Left renal pelvis (tissue), 4 donors: ENCODE measurements at regions not wholly inside any gene's neighbourhood (a gene's known extent, or its start where the extent isn't known, plus 50 kb on each side); places are given as distances from the start of the nearest gene placed in this dataset.
"Not testable (repeated sequence)": the region's sequence is repeated elsewhere in the genome, so short reads cannot be mapped to it uniquely, and the experiment has no call there.

Experiments used
- DNase-seq, 4 donors: peaks; one replicate each; pipeline ENCODE4 v3.0.0-alpha.2; 2013; ENCODE audit warnings: low read depth in 4 of 4, low spot score in 3 of 4

DNA sequence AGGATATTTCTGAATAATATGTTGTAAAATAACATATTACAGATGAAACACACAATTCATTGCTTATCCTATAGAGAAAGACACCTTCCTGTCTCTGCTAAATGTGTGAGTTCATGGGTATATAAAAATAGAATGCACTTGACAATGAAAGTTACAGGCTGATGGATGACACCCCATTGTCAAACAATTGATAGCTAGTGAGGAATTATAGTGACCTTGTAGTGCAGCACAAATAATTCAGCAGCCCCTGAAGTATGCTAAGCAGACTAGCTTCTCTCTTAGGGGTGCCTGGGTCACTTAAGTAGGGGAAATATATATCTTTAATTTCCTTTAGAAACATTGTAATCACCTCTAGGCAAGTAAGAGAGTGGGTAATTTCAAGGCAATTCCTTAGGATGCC, 826.2 kb downstream of the CDH8 start:
- no peak for DNase-seq

DNA sequence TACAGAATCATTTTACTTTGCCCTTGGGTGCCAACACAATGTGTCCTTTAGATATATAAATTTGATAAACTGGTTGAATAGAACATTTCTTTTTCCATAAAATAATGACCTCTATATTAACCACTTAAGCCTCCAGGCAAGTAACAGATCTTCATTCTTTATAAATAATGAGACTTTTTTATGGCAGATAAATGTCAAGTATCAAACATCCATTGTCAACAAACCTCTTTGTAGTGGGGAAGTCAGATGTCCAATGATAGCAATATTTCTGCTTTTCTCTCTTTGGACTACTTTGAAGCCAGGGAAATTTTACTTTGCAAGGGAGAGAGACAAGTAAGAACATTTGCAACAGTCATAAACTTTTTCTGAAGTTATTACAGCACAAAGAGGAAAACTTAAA, 841.2 kb downstream of the CDH8 start:
- no peak for DNase-seq

DNA sequence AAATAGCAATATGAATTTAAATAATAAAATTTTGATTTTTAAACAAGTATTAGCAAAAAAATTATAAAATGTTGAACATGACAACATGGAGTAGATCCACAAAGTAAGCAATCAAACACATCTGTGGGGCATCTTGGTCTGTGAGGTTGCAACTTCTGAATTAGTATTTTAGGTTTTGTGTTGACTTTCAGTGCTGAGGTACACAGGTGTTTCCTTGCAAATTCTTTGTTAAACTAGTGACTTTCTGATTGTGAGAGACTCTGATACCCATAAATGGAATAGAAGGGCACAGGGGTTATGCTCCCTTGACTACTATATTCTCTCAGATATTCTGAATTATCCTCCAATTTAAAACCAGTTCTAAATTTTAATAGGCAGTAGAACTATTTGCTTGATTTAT, 841.7 kb downstream of the CDH8 start:
- DNase-seq = no peak

DNA sequence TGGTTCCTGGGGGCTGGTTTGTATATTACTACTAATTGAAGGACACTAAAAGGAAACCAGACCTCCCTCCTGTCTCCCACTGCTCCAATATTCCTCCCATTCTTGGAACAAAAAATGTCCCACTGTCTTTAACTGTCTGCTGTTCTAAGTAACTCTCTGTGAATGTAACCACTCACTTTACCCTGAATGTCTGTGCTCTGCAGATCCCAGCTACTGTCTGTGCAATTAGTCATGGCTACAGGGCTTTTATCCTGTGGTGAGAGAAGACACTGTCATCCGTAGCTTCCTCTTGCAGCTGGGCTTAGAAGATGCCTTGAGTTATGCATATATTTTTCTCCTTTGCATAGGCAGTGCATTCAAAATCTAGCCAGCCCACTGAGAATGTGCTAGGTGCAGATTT, 853.8 kb downstream of the CDH8 start:
- no peak for DNase-seq

DNA sequence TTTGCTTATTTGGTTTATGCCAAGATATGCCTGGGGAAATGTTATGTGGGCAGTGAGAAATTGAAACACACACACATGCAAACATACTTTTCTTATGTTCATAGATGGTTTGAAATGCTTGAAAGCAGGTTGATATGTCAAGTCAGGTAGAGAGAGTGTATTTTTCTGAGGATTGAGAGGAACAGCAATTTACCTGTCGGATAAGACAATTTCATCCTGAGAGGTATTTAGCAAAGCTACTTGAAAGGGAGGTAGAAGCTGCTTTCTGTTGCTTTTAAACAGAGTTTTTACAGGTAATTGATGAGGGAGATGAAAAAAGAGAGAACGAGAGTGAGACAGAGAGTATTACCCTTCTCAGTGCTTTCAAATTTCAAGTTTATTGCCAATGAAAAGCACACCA, 854.3 kb downstream of the CDH8 start:
- no peak for DNase-seq

DNA sequence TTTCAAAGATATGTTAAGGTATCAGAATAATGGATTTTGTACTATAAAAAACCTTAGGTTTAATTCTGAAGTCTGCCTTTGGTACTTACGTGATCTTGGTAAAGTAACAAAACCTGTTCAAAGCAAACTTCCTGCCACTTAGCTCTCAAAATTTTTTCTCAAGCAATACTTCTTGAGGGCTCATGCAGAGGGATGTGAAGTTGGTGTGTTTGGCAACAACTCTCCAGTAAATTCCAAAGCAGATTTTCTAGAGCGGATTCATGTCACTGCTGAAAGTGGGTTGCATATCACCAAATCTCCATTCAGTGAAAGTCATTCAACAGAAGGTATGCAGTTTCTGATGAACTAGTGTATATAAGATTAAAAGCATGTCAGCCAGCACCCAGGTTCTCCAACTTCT, 856.7 kb downstream of the CDH8 start:
- DNase-seq = no peak

DNA sequence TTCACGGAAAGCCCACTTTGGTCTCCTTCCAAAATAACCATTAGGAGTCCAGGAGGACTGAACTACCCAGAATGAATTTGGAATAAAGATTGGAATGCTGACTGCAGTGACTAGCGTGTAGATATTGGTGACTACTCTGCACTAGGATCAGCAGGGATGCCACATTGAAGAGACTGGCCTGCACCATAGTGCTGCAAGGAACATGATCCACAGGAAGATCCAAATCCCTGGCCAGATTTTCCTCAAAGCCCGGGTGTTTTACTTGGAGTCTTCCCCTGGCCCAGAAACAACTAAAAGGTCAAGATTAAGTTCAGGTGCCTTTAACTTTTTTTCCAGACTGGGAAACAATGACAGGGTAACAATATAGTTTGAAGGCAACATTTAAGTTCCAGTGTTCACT, 870.4 kb downstream of the CDH8 start:
- no peak for DNase-seq

DNA sequence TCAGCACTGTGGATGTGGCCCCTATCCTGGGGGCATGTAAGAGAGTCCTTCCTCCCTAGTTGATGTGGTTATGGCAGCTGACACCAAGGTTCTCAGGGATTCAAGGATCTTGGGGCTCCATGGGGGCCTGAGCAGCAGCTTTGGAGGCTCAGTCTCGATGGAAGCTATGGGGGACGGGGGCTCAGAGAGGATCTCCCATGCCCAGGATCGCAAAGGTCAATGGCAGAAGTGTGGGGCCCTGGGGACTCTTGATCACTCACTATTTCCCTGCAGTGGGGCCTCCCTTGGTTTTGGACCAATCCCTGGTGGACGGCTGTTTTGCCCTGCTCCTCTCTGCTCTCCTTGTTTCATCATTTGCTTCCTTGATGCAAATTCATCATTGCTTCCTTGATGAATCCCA, 885.9 kb downstream of the CDH8 start:
- DNase-seq = no peak

DNA sequence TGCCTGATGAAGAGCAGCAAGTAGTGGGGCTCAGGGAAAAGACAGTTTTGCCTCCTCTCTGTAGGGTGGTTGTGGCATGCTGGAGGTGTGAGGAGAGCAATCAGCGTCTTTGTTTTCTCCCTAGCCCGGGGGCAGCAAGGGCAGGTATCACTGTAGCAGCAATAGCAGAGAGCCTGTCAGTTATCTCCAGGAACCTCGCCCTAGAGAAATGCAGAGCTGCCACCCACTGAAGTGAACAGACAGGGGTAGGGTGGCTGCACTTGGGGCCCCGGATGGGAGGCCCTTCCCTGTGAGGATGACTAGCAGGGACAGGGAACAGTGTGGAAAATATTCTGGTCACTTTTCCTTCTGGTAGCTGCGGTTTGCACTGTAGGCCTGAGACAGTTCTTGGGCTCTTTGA, 886.5 kb downstream of the CDH8 start:
- no peak for DNase-seq

DNA sequence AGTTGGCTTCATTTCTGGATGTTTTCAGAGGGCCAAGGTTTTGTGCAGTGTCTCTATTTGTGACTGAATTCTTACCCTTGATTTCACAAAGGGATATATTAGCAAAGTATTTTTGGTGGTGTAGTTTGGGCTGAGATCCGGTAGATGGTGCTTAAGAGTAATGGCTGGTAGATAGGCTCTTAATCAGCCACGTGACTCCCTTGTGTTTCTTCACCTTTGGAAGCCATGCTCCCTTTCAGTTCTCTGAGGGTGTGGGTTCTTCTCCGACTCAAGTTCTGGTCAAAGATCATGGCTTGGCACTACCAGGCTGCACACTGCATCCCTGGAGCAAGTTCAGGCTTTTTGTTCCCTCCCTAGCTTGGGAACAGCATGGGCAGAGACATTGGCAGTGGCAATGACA, 887.3 kb downstream of the CDH8 start:
- DNase-seq = no peak

DNA sequence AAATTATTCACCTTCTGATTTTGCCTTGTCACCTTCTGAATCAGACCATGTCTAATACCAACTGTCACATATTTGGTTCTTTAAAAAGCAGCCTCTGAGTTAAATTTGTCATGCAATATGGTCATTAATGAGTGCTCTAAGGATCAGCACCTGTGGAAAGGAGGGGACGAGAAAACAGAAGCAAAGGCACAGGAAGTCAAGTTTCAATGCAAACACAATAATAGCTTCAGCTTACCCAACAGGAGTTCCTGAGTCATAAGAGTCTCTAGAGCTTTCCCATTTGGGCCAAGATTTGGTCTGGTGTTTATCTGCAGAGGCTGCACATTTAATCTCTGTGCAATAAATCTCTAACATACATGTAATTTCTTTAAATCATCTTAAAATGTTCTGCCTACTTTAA, 889.8 kb downstream of the CDH8 start:
- no peak for DNase-seq

DNA sequence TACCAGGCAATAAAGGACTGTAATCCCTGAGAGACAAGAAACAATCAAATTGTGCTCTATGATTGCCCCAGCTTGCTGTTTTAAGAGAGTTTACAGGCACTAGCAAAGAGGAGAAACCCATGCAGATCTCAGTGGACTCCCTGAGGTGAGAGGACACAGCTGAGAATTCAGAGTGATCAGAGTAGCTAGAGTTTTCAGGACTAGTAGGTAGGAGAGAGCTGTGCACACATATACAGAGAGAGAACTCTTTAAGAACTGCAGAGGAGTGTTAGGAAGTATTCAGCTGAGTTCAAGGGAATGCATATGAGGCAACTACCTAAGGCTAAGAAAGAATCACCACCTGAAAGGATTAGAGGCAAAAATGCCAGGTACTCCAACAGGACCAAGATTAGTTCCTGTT, 904.8 kb downstream of the CDH8 start:
- DNase-seq = no peak

DNA sequence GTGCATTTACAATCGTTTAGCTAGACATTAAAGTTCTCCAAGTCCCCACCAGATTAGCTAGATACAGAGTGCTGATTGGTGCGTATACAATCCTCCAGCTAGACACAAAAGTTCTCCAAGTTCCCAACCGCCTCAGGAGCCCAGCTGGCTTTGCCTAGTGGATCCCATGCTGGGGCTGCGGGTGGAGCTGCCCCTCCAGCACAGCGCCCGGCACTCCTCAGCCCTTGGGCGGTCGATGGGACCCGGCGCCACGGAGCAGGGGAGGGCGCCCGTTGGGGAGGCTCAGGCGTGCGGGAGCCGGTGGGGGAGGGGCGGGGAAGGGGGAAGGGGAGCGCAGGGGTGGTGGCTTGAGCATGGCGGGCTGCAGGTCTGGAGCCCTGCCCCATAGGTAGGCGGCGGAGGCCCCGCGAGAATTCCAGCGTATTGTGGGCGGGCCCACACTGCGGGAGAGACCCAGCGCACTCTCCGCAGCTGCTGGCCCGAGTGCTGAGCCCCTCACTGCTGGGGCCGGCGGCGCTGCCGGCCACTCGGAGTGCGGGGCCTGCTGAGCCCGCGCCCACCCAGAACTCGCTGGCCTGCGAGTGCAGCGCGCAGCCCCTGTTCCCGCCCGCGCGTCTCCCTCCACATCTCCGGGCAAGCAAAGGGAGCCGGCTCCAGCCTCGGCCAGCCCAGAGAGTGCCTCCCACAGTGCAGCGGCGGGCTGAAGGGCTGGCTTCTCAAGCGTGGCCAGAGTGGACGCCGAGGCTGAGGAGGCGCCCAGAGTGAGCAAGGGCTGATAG, 907.5 kb downstream of the CDH8 start:
- no peak for DNase-seq

DNA sequence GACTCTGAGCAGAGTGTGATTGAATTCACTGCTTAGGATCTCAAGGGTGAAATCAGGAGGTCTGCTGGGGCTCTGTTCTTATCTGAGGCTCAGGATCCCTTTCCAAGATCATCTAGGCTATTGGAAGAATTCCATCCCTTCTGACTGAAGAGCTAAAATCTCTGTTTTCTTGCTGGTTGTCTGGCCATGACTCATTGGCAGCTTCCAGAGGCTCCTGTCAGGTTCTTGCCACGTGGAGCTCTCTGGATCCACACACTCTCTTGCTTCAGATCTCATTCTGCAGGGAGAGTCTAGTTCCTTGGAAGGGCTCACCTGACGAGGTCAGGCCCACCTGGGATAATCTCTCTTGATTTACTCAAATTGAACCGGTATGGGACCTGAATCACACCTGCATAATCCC, 930.7 kb downstream of the CDH8 start:
- no peak for DNase-seq

DNA sequence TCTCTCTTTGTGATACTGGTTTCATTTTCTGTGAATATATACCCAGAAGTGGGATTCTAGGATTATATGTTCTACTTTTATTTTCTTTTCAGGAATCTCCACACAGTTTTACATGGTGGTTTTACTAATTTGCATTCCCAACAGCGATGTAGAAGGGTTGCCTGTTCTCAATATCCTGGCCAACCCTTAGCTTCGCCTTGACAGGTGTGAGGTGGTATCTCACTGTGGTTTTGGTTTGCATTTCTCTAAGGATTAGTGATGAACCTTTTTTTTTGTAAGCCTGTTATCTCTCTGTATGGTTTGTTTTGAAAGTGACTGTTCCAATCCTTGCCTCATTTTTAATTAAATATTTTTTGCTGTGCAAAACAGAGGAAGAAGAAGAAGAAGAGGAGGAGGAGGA, 937.7 kb downstream of the CDH8 start:
- no peak for DNase-seq

DNA sequence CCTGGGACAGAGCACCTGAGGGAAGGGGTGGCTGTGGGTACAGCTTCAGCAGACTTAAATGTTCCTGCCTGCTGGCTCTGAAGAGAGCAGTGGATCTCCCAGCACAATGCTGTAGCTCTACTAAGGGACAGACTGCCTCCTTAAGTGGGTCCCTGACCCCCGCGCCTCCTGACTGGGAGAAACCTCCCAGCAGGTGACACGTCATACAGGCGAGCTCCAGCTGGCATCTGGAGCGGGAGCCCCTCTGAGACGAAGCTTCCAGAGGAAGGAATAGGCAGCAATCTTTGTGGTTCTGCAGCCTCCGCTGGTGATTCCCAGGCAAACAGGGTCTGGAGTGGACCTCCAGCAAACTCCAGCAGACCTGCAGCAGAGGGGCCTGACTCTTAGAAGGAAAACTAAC, 944.9 kb downstream of the CDH8 start:
- DNase-seq = not testable (repeated sequence)

DNA sequence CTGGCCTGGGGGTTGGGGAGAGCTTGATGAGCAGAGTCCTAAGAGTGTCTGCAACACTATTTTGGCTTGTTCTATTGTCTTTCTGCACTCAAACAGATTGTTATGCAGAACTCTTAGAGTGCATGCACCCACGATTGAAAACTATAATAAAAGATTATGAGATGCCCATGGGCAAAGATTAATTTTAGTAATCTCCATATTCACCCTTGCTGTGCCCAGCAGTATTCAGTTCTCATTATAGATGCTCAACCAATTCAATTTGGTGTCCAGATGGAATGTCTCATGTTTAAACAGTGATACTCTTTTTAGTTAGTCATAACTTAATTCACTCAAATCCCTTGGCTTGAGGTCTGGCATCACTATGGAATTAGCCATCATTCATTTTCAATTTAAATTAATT, 952.5 kb downstream of the CDH8 start:
- no peak for DNase-seq

DNA sequence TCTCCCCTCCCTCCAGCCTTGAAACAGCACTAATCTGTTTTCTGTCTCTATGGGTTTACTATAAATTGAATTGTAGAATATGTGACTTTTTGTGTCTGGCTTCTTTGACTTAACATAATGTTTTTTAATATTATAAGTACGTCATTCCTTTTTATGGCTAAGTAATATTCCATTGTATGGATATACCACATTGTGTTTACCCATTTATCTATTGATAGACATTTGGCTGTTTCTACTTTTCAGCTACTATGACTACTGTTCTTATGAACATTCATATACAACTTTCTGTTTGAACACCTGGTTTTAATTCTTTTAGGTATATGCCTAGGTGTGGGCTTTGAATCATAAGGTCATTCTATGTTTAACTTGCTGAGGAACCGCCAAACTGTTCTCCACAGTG, 961.9 kb downstream of the CDH8 start:
- no peak for DNase-seq

DNA sequence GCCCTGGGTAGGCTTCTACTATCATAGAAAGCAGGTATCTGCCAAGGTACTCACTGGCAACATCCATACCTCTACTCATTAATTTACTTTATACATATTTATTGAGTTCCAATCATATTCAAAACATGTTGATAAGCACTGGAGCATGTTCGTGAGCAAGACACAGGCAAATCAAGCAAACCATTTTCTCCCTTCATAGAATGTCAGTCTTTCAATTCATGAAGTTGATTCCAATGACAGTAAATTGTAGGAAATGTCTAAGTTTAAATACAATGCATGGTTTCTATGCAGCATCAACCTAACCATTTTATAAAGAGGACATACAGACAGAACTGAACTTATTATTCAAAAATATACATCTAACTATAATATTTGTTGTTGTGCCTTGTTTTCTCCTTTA, 978.6 kb downstream of the CDH8 start:
- no peak for DNase-seq

DNA sequence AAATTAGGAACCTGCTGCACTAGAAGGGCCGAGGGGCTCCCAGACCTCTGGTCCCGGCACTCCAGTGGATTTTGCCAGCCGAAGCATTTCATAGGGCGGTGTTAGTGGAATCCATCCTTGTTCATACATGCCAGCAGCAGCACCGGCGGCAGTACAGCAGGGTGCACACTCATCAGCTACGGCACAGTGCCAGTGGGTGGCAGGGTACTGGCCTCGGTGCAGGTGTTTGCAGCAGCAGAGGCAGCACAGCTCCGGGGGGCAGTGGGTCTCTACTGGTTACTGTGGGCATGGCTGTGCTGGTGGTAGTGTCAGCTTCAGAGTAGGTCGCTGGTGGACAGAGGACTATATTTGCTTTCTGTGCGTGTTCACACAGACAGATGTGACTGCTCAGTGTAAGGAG, 985.7 kb downstream of the CDH8 start:
- DNase-seq = no peak

DNA sequence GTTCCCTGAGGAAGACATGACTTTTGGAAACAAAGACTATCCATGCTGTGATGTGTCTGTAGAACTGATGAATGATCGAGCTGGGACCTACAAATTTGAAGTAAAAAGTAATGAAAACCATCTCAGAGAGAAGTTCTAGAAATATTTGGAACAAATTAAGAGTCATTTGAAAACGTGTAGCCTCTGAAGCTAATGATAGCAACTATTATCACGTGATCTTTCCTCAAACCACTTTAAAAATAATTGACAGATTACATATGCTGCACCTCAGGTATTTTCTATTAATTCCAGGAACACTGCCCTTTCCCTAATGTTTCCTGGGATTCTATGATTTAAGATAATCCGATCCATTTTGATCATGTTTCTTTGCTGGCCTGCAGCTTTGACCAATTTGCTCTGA, 990.3 kb downstream of the CDH8 start:
- DNase-seq = no peak

DNA sequence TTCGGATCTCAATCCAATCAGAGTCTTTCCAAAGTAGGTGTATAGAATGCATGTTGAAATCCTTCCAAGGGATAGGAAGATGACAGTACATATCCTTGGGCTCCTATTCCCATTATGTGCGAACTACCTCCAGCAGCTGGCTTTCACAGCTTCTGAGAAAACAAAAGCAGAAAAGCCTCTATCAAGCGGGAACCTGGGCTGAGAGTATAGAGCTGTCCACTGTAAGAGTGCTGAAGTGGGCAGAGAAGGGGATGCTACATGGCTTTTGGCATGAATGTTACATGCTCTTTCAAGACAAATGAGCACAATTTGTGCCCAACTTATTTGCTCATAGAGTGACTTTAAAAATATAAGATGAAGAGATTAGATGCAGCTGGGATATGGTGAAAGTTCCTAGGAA, 993.5 kb downstream of the CDH8 start:
- DNase-seq = peak in 3 of 4 donors; percentile 6 to 27 (median 20)

DNA sequence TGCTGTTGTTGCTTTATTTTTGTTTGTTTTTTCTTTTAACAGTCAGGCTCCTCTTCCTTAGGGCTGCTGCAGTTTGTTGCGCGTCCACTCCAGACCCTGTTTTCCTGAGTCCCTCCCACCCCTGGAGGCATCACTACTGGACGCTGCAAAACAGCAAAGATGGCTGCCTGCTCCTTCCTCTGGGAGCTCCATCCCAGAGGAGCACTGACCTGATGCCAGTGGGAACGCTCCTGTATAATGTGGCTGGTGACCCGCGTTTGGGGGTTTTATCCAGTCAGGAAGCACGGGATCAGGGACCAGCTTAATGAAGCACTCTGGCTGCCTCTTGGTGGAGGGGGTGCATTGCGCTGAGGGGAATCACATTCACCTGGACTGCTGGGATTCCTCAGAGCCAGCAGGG, 1005.6 kb downstream of the CDH8 start:
- no peak for DNase-seq
